DOHH2 (cell line): ENCODE measurements at regions not wholly inside any gene's neighbourhood (a gene's known extent, or its start where the extent isn't known, plus 50 kb on each side); places are given as distances from the start of the nearest gene placed in this dataset.

Experiments
- CTCF ChIP-seq: fragments of 200-600 bp; sonication (generic); IDR thresholded peaks from one replicate; pipeline ENCODE4 v1.5.1; 2014; ENCODE audit warnings: antibody characterized with exemption, mild to moderate bottlenecking, low read depth, low read length; ENCODE audit not compliant: poor library complexity, severe bottlenecking
- EZH2phosphoT487 ChIP-seq: fragments of 200-600 bp; sonication (generic); IDR thresholded peaks from 2 replicates; pipeline ENCODE4 v1.6.1; 2017; ENCODE audit warnings: borderline replicate concordance, mild to moderate bottlenecking, antibody characterized with exemption, low read length, moderate library complexity, mixed read lengths

DNA sequence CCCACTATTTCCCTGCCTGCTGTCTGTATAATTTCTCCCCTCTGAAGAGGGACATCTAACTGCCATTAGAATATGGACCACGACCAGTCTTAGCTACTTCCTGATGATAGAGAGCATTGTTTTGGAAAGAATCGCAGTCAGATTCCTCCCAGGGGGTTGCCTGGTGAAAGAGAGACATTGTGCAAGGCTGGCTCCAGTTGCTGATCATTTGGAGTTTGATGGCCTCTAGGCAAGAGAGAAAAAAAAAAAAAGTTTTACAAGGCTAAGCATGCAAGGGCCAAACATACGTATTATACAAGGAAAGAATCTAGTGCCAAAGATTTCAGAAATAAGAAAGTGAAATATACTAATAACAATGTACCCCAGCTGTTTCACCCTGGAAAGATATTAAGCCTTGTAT is 182.2 kb downstream of the CMPK2 start:
- TF ChIP-seq CTCF (no peak), EZH2phosphoT487 (no peak)
